Psoas muscle (tissue), 7 donors: ENCODE measurements at regions not wholly inside any gene's neighbourhood (a gene's known extent, or its start where the extent isn't known, plus 50 kb on each side); places are given as distances from the start of the nearest gene placed in this dataset.
"Not testable (repeated sequence)": the region's sequence is repeated elsewhere in the genome, so short reads cannot be mapped to it uniquely, and the experiment has no call there.

Experiments used
- ATAC-seq, 4 donors: fragments of 200-7000 bp; cut with Tn5 transposase; one replicate each; pipeline ENCODE4 v1.9.1; 2020; ENCODE audit warnings: moderate library complexity in 3 of 4, mild to moderate bottlenecking in 2 of 4
- DNase-seq, 2 donors: peaks; one replicate each; pipeline ENCODE4 v3.0.0-alpha.2; 2020
- H3K27ac ChIP-seq: fragments of 200-600 bp; one replicate; pipeline ENCODE4 v1.8.0; 2022
- H3K27me3 ChIP-seq, 3 donors: fragments of 200-600 bp in 1 of 3; one replicate each; pipeline versions ENCODE4 v1.6.1 to v1.8.0; 2013 to 2022; ENCODE audit warnings: low read length in 2 of 3, mild to moderate bottlenecking in 2 of 3, moderate library complexity in 1 of 3; ENCODE audit not compliant: insufficient read depth in 3 of 3
- H3K36me3 ChIP-seq, 2 donors: fragments of 200-600 bp in 1 of 2; one replicate each; pipeline versions ENCODE4 v1.6.1 to v1.8.0; 2013 to 2022; ENCODE audit warnings: low read depth in 1 of 2, mild to moderate bottlenecking in 1 of 2, moderate library complexity in 1 of 2; ENCODE audit not compliant: insufficient read depth in 1 of 2
- H3K4me1 ChIP-seq: fragments of 200-600 bp; one replicate; pipeline ENCODE4 v1.8.0; 2022
- H3K4me3 ChIP-seq: fragments of 200-600 bp; one replicate; pipeline ENCODE4 v1.8.0; 2022; ENCODE audit warnings: mild to moderate bottlenecking
- H3K9me3 ChIP-seq: fragments of 200-600 bp; one replicate; pipeline ENCODE4 v1.8.0; 2022
- CTCF ChIP-seq: fragments of 200-600 bp; IDR thresholded peaks from one replicate; pipeline ENCODE4 v1.8.0; 2022; ENCODE audit warnings: antibody characterized with exemption
- WGBS, 3 donors: extraction: QIAGEN DNeasy Blood & Tissue Kit; methylation state at CpG; one replicate each; pipeline versions ENCODE4 v1.1.6 to v1.1.7; 2013; 5-methylcytosine and 5-hydroxymethylcytosine counted together
- intact Hi-C, 2 donors: fragments of 100-400 bp; cut with DNase I; formaldehyde crosslinking; loops; one replicate each; pipeline versions ENCODE4 v1.11.0 to v1.14.2; 2022
- donor health status: healthy with polysubstance abuse.
- donor health status: DM: no; HTN: no; CAD: no; lungs with moderate emphysema.
- donor health status: Bipolar disorder and iron deficiency.
- donor health status: healthy.
- donor health status: DM: yes; HTN: yes; CAD: no.
- donor health status: DM: no; HTN: no; CAD: no.
- donor health status: DM: yes; HTN: yes; CAD: no.

- intact Hi-C loops = no loop called here
- no peak for DNase-seq
- H3K27ac ChIP-seq = no peak overlapping the region
- no peak for ATAC-seq
- H3K4me1 ChIP-seq = no peaks in the 10 kb centered on the region
- no peak for TF ChIP-seq CTCF
- H3K36me3 ChIP-seq = no peaks in the 10 kb centered on the region
- peaks cover 0 to 2% (median 0%) of the 10 kb centered on the region in 3 donors for H3K27me3 ChIP-seq
- no peak overlapping the region for H3K4me3 ChIP-seq
- H3K9me3 ChIP-seq = no peaks in the 10 kb centered on the region
- 67 to 84% (median 74%) methylated on average over 4 of the region's 4 CpGs for WGBS, 3 donors
Observed at GRCh38 chr21:35801391-35801790, 258.9 kb downstream of the SETD4 start.

DNA sequence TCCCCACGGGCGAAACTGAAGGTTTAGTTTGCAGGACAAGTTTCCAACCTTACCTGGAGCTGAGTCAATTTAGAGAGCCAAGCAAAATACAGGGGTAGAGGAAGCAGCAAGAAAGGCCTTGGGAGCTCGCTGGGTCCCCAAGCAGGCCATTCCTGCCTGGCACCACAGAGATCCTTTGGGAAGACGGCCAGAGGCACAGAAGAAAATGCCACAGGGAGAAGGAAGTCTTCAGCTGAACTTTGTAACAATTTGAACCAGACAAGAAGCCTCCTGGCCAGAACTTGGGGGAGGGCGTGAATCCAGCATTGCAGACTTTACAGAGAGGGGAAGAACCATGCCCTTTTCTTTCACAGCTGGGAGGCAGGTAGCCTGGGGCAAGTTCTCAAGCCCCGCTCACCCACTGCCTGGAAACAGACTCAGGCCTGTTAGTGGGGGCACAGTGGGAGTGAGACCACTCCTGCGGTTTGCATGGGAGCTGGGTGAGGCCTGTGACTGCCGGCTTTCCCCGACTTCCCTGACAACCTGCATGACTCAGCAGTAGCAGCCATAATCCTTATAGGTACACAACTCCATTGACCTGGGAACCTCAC is 259.4 kb downstream of the SETD4 start:
- H3K9me3 ChIP-seq, H3K4me1 ChIP-seq, H3K4me3 ChIP-seq, H3K36me3 ChIP-seq, DNase-seq, H3K27ac ChIP-seq, ATAC-seq, intact Hi-C loops, H3K27me3 ChIP-seq: not testable (repeated sequence)
- WGBS, 3 donors = 89 to 92% (median 91%) methylated on average over 9 of the region's 9 CpGs

DNA sequence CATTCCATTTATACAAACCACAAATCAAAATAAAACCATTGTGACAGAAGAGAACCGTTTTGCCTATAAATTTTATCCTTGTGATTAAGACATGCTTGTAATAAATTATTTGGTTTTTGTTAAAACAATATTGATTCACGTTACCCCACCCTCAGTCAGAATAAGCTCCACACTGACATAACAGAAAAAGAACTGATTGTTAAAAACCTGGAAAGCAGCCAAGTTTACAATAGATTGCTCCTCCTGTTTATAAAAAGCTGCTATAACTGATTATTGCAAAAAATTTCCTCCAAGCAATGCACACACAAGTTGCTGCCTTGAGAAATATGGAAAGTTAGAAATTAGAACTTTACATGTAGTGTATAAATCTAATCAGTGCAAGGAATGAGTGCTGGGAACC is 263.5 kb downstream of the SETD4 start:
- no peak for DNase-seq
- no peak overlapping the region for H3K27ac ChIP-seq
- no peaks in the 10 kb centered on the region for H3K4me1 ChIP-seq
- no peaks in the 10 kb centered on the region for H3K36me3 ChIP-seq
- WGBS, 3 donors = 14 to 26% (median 16%) methylated on average over 2 of the region's 2 CpGs
- intact Hi-C loops = no loop called here
- H3K4me3 ChIP-seq = no peak overlapping the region
- H3K27me3 ChIP-seq = peaks cover 0 to 2% (median 0%) of the 10 kb centered on the region in 3 donors
- ATAC-seq = no peak
- no peaks in the 10 kb centered on the region for H3K9me3 ChIP-seq
- no peak for TF ChIP-seq CTCF

DNA sequence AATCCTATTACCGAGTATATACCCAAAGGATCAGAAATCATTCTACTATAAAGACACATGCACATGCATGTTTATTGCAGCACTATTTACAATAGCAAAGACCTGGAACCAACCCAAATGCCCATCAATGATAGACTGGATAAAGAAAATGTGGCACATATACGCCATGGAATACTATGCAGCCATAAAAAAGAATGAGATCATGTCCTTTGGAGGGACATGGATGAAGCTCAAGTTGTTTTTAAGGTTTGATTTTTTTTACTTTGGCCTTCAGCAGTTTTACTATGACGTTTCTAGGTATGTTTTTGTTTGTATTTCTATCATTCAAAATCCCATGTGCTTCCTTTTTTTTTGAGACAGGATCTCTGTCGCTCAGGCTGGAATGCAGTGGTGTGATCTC is 265.8 kb downstream of the SETD4 start:
- H3K4me3 ChIP-seq, intact Hi-C loops, ATAC-seq, DNase-seq, H3K4me1 ChIP-seq, H3K9me3 ChIP-seq, H3K36me3 ChIP-seq, H3K27ac ChIP-seq, H3K27me3 ChIP-seq: not testable (repeated sequence)
- 85 to 89% (median 89%) methylated on average over 4 of the region's 4 CpGs for WGBS, 3 donors

- no peaks in the 10 kb centered on the region for H3K9me3 ChIP-seq
- H3K27ac ChIP-seq = no peak overlapping the region
- H3K36me3 ChIP-seq = no peaks in the 10 kb centered on the region
- intact Hi-C loops = no loop called here
- ATAC-seq (no peak), DNase-seq (no peak)
- WGBS, 3 donors = 87 to 90% (median 88%) methylated on average over 5 of the region's 5 CpGs
- no peaks in the 10 kb centered on the region for H3K27me3 ChIP-seq
- no peak for TF ChIP-seq CTCF
- no peak overlapping the region for H3K4me3 ChIP-seq
- no peaks in the 10 kb centered on the region for H3K4me1 ChIP-seq
Observed at GRCh38 chr21:35792569-35793305, 267.6 kb downstream of the SETD4 start.
